ENCODE measurements at regions not wholly inside any gene's neighbourhood (a gene's known extent, or its start where the extent isn't known, plus 50 kb on each side); places are given as distances from the start of the nearest gene placed in this dataset.

GRCh38 chr4:176005766-176006165, 59.9 kb upstream of the WDR17 start:
- CTCF ChIA-PET: no interaction called here
- no peak for TF ChIP-seq CTCF (IDR thresholded peaks at IDR 0.05)
- DNase-seq (no peak), ATAC-seq (ENCODE audit: low read depth) (no peak)
- Mint-ChIP-seq H3K27ac (no peak overlapping the region), H3K36me3 (ENCODE audit: low read depth) (no peaks in the 10 kb centered on the region), H3K27me3 (peaks cover 9% of the 10 kb centered on the region), H3K4me3 (no peak overlapping the region), H3K4me1 (peaks cover 19% of the 10 kb centered on the region), H3K9me3 (no peaks in the 10 kb centered on the region)
- POLR2A ChIA-PET: no interaction called here
- intact Hi-C loops (cut with micrococcal nuclease): no loop called here

GRCh38 chr4:176009254-176009653, 56.4 kb upstream of the WDR17 start:
- no peak overlapping the region for H3K4me3 Mint-ChIP-seq
- POLR2A ChIA-PET: no interaction called here
- H3K36me3 Mint-ChIP-seq (ENCODE audit: low read depth): no peaks in the 10 kb centered on the region
- DNase-seq (no peak), ATAC-seq (ENCODE audit: low read depth) (no peak)
- intact Hi-C loops (cut with micrococcal nuclease): no loop called here
- H3K4me1 Mint-ChIP-seq: peaks cover 27% of the 10 kb centered on the region
- CTCF ChIA-PET: no interaction called here
- no peaks in the 10 kb centered on the region for H3K9me3 Mint-ChIP-seq
- TF ChIP-seq CTCF (IDR thresholded peaks at IDR 0.05): no peak
- H3K27ac Mint-ChIP-seq: no peak overlapping the region
- peaks cover 2% of the 10 kb centered on the region for H3K27me3 Mint-ChIP-seq

- ChIA-PET CTCF (no interaction called here), POLR2A (interaction anchor here (0.6 kb wide), 1 partner anchor 63 kb away, joined by 4 read pairs; no protein-coding TSS in a partner anchor)
- DNase-seq (no peak), ATAC-seq (ENCODE audit: low read depth) (no peak)
- H3K36me3 Mint-ChIP-seq (ENCODE audit: low read depth): no peaks in the 10 kb centered on the region
- no peaks in the 10 kb centered on the region for H3K9me3 Mint-ChIP-seq
- TF ChIP-seq CTCF (IDR thresholded peaks at IDR 0.05): no peak
- H3K4me3 Mint-ChIP-seq: no peak overlapping the region
- no peaks in the 10 kb centered on the region for H3K27me3 Mint-ChIP-seq
- peaks cover 39% of the 10 kb centered on the region for H3K4me1 Mint-ChIP-seq
- intact Hi-C loops (cut with micrococcal nuclease): no loop called here
- H3K27ac Mint-ChIP-seq: peak overlapping the region; percentile 10
Measured at GRCh38 chr4:176011529-176011928, 54.1 kb upstream of the WDR17 start.

- H3K4me1 Mint-ChIP-seq: peaks cover 39% of the 10 kb centered on the region
- ATAC-seq (ENCODE audit: low read depth): peak; percentile 62
- DNase-seq: no peak
- peak overlapping the region; percentile 63 for H3K27ac Mint-ChIP-seq
- no peak for TF ChIP-seq CTCF (IDR thresholded peaks at IDR 0.05)
- H3K36me3 Mint-ChIP-seq (ENCODE audit: low read depth): no peaks in the 10 kb centered on the region
- no peaks in the 10 kb centered on the region for H3K27me3 Mint-ChIP-seq
- POLR2A ChIA-PET: no interaction called here
- intact Hi-C loops (cut with micrococcal nuclease): no loop called here
- H3K4me3 Mint-ChIP-seq: no peak overlapping the region
- CTCF ChIA-PET: interaction anchor here (0.7 kb wide), 1 partner anchor 52 kb away, joined by 4 read pairs; no protein-coding TSS in a partner anchor
- H3K9me3 Mint-ChIP-seq: no peaks in the 10 kb centered on the region
Measured at GRCh38 chr4:176013476-176014247, 52.0 kb upstream of the WDR17 start.

- DNase-seq (no peak), ATAC-seq (ENCODE audit: low read depth) (no peak)
- Mint-ChIP-seq H3K27me3 (no peaks in the 10 kb centered on the region), H3K4me3 (no peak overlapping the region), H3K36me3 (ENCODE audit: low read depth) (no peaks in the 10 kb centered on the region), H3K4me1 (peaks cover 39% of the 10 kb centered on the region), H3K27ac (peak overlapping the region; percentile 61), H3K9me3 (no peaks in the 10 kb centered on the region)
- intact Hi-C loops (cut with micrococcal nuclease): no loop called here
- TF ChIP-seq CTCF (IDR thresholded peaks at IDR 0.05): no peak
- ChIA-PET POLR2A (no interaction called here), CTCF (interaction anchor here (0.7 kb wide), 1 partner anchor 53 kb away, joined by 4 read pairs; no protein-coding TSS in a partner anchor)
Measured at GRCh38 chr4:176014583-176015108, 51.0 kb upstream of the WDR17 start.

All from activated B cell treated with CpG ODN at 0.5 μM for 24 hours (primary cell).